ENCODE measurements at regions not wholly inside any gene's neighbourhood (a gene's known extent, or its start where the extent isn't known, plus 50 kb on each side); places are given as distances from the start of the nearest gene placed in this dataset.

DNA sequence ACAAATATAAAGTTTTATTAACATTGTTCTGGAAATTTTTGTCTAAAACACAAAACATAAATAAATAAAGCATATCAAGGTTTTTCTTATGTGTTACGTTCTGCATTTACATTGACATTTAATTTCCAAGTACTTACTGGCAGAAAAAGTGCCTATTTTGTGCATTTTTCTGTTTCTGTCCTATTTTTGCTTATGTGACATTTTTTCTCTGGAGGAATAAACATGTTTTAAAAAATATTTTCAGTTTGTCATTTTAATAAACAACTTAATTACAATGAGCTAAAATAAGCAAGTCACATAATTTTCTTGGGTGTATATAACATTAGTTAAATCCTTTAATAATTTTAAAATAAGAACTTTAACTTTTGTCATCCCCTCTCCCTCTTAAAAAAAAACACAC lies 94.4 kb upstream of the HS3ST5 start (continued):
- TF ChIP-seq, protein P1, sequence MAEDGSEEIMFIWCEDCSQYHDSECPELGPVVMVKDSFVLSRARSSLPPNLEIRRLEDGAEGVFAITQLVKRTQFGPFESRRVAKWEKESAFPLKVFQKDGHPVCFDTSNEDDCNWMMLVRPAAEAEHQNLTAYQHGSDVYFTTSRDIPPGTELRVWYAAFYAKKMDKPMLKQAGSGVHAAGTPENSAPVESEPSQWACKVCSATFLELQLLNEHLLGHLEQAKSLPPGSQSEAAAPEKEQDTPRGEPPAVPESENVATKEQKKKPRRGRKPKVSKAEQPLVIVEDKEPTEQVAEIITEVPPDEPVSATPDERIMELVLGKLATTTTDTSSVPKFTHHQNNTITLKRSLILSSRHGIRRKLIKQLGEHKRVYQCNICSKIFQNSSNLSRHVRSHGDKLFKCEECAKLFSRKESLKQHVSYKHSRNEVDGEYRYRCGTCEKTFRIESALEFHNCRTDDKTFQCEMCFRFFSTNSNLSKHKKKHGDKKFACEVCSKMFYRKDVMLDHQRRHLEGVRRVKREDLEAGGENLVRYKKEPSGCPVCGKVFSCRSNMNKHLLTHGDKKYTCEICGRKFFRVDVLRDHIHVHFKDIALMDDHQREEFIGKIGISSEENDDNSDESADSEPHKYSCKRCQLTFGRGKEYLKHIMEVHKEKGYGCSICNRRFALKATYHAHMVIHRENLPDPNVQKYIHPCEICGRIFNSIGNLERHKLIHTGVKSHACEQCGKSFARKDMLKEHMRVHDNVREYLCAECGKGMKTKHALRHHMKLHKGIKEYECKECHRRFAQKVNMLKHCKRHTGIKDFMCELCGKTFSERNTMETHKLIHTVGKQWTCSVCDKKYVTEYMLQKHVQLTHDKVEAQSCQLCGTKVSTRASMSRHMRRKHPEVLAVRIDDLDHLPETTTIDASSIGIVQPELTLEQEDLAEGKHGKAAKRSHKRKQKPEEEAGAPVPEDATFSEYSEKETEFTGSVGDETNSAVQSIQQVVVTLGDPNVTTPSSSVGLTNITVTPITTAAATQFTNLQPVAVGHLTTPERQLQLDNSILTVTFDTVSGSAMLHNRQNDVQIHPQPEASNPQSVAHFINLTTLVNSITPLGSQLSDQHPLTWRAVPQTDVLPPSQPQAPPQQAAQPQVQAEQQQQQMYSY (CRISPR knock-in tag; IDR thresholded peaks at IDR 0.05): no peak
- no peak for TF ChIP-seq NFATC4 (CRISPR knock-in tag; IDR thresholded peaks at IDR 0.05)
- no peak for TF ChIP-seq FOXK1 (CRISPR knock-in tag; IDR thresholded peaks at IDR 0.05)
- no peak for TF ChIP-seq RORB (CRISPR knock-in tag; IDR thresholded peaks at IDR 0.05)
- no peak for TF ChIP-seq ZNF416 (CRISPR knock-in tag; IDR thresholded peaks at IDR 0.05)

GRCh38 chr6:114436691-114437090 lies 93.9 kb upstream of the HS3ST5 start:
- ChIA-PET POLR2A (no interaction called here), CTCF (no interaction called here)
- Mint-ChIP-seq H3K9me3 (no peaks in the 10 kb centered on the region), H3K36me3 (peaks cover 8% of the 10 kb centered on the region), H3K27me3 (ENCODE audit: low read depth) (no peaks in the 10 kb centered on the region), H3K4me1 (peaks cover 44% of the 10 kb centered on the region), H3K27ac (peak overlapping the region; percentile 86), H3K4me3 (no peak overlapping the region)
- TF ChIP-seq ZNF317 (CRISPR knock-in tag; IDR thresholded peaks at IDR 0.05; ENCODE audit: borderline replicate concordance, low read depth) (no peak), AFF4 (CRISPR knock-in tag; IDR thresholded peaks at IDR 0.05; ENCODE audit: borderline replicate concordance) (no peak), GTF2I (CRISPR knock-in tag; conservative IDR thresholded peaks at IDR 0.05) (no peak), NFE2L1 (CRISPR knock-in tag; IDR thresholded peaks at IDR 0.05) (no peak), NR2C2 (CRISPR knock-in tag; IDR thresholded peaks at IDR 0.05) (no peak), SOX15 (CRISPR knock-in tag; IDR thresholded peaks at IDR 0.05) (no peak), GABPB1 (CRISPR knock-in tag; IDR thresholded peaks at IDR 0.05) (no peak), ATF2 (CRISPR knock-in tag; IDR thresholded peaks at IDR 0.05; ENCODE audit: borderline replicate concordance, low read depth) (no peak), ZBTB21 (CRISPR knock-in tag; IDR thresholded peaks at IDR 0.05; ENCODE audit: borderline replicate concordance) (no peak), OVOL2 (CRISPR knock-in tag; IDR thresholded peaks at IDR 0.05; ENCODE audit: borderline replicate concordance) (no peak), USF1 (CRISPR knock-in tag; IDR thresholded peaks at IDR 0.05) (no peak), ATF1 (CRISPR knock-in tag; IDR thresholded peaks at IDR 0.05) (no peak), TEAD1 (CRISPR knock-in tag; IDR thresholded peaks at IDR 0.05) (no peak)
- TF ChIP-seq, protein P1 (CRISPR knock-in tag; IDR thresholded peaks at IDR 0.05): no peak
- TF ChIP-seq, protein P2, sequence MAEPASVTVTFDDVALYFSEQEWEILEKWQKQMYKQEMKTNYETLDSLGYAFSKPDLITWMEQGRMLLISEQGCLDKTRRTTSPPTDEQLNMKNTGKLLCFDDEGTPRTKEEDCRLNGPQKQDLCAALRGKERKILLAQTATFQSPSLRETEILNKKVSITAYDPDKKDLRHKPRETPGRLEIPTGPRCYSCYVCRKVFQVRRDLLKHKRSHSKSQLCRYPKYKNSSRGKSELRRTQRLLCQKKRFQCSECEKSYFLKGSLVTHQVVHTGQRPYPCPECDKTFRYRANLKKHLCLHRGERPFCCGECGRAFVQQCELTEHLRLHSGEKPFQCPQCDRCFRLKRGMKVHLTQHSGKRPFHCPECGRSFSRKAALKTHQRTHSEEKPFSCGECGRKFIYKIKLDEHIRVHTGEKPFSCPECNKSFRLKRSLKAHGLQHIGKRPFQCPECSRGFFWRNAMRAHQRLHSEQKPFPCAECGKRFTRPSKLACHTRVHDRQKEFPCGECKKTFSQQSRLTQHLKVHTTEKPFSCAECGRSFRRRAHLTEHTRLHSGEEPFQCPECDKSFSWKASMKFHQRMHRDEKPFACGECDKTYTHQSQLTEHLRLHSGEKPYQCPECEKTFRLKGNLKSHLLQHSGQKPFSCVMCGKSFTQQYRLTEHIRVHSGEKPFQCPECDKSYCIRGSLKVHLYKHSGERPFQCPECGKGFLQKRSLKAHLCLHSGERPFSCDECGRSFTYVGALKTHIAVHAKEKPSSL (CRISPR knock-in tag; conservative IDR thresholded peaks at IDR 0.05): no peak
- no peak for DNase-seq (ENCODE audit: low spot score)
- no peak for ATAC-seq
